GM12878 (cell line): ENCODE measurements at regions not wholly inside any gene's neighbourhood (a gene's known extent, or its start where the extent isn't known, plus 50 kb on each side); places are given as distances from the start of the nearest gene placed in this dataset.

Experiments
- EGR1 ChIP-seq, 2 experiments: IDR thresholded peaks; 1 replicate in 1 of 2; 2 replicates in 1 of 2; pipeline ENCODE4 v1.6.1; 2011 to 2012; ENCODE audit warnings: low read depth in 2 of 2, low read length in 2 of 2, borderline replicate concordance in 1 of 2, mild to moderate bottlenecking in 1 of 2, moderate library complexity in 1 of 2
- IKZF1 ChIP-seq: fragments of 450-650 bp; conservative IDR thresholded peaks from 2 replicates; pipeline ENCODE4 v1.6.1; 2017; ENCODE audit warnings: antibody characterized with exemption, mild to moderate bottlenecking
- POLR2A ChIP-seq: IDR thresholded peaks from 2 replicates; pipeline ENCODE4 v1.6.1; 2011; ENCODE audit warnings: low read depth, mild to moderate bottlenecking, low read length

- no peak for TF ChIP-seq IKZF1
- TF ChIP-seq POLR2A, result no peak
- TF ChIP-seq EGR1 (IDR thresholded peaks at IDR 0.05; ENCODE audit: borderline replicate concordance in 1 of 2, low read depth in 2 of 2, low read length in 2 of 2), result no peak
Observed at GRCh38 chr10:78264361-78264760, 230.7 kb downstream of the RPS24 start.
